HL-60 (cell line): ENCODE measurements at regions not wholly inside any gene's neighbourhood (a gene's known extent, or its start where the extent isn't known, plus 50 kb on each side); places are given as distances from the start of the nearest gene placed in this dataset.

Experiments
- POLR2AphosphoS5 ChIP-seq: IDR thresholded peaks from 2 replicates; pipeline ENCODE4 v1.6.1; 2012; ENCODE audit warnings: low read depth
- TF ChIP-seq, protein P1 (sequence below): IDR thresholded peaks from one replicate; pipeline ENCODE4 v1.5.1; 2011; ENCODE audit warnings: low read length, control low read depth, inconsistent platforms; ENCODE audit not compliant: insufficient read depth
- TF ChIP-seq, protein P2 (sequence below): IDR thresholded peaks from 2 replicates; pipeline ENCODE4 v1.6.1; 2012; ENCODE audit warnings: low read depth; ENCODE audit not compliant: insufficient replicate concordance

DNA sequence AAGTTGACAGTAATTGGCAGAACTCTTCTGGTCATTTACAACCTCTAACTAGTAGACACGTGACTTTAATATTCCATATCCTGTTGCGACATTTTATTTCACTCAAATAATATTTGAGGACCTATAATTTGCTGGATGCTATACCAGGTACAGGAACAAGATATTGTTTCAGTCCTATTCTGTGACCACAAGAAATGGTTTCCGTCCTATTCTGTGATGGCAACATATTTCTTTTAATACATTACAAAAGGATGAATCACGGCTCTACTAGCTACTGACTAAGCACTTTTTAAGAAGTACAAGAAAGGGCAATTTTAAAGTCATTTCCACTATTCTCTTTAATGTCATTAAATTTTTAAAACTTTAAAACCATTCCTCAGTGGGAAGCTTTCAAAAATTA lies 400.2 kb downstream of the CNTN3 start:
- TF ChIP-seq, protein P1, sequence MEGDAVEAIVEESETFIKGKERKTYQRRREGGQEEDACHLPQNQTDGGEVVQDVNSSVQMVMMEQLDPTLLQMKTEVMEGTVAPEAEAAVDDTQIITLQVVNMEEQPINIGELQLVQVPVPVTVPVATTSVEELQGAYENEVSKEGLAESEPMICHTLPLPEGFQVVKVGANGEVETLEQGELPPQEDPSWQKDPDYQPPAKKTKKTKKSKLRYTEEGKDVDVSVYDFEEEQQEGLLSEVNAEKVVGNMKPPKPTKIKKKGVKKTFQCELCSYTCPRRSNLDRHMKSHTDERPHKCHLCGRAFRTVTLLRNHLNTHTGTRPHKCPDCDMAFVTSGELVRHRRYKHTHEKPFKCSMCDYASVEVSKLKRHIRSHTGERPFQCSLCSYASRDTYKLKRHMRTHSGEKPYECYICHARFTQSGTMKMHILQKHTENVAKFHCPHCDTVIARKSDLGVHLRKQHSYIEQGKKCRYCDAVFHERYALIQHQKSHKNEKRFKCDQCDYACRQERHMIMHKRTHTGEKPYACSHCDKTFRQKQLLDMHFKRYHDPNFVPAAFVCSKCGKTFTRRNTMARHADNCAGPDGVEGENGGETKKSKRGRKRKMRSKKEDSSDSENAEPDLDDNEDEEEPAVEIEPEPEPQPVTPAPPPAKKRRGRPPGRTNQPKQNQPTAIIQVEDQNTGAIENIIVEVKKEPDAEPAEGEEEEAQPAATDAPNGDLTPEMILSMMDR = no peak
- TF ChIP-seq, protein P2, sequence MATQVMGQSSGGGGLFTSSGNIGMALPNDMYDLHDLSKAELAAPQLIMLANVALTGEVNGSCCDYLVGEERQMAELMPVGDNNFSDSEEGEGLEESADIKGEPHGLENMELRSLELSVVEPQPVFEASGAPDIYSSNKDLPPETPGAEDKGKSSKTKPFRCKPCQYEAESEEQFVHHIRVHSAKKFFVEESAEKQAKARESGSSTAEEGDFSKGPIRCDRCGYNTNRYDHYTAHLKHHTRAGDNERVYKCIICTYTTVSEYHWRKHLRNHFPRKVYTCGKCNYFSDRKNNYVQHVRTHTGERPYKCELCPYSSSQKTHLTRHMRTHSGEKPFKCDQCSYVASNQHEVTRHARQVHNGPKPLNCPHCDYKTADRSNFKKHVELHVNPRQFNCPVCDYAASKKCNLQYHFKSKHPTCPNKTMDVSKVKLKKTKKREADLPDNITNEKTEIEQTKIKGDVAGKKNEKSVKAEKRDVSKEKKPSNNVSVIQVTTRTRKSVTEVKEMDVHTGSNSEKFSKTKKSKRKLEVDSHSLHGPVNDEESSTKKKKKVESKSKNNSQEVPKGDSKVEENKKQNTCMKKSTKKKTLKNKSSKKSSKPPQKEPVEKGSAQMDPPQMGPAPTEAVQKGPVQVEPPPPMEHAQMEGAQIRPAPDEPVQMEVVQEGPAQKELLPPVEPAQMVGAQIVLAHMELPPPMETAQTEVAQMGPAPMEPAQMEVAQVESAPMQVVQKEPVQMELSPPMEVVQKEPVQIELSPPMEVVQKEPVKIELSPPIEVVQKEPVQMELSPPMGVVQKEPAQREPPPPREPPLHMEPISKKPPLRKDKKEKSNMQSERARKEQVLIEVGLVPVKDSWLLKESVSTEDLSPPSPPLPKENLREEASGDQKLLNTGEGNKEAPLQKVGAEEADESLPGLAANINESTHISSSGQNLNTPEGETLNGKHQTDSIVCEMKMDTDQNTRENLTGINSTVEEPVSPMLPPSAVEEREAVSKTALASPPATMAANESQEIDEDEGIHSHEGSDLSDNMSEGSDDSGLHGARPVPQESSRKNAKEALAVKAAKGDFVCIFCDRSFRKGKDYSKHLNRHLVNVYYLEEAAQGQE = no peak
- no peak for TF ChIP-seq POLR2AphosphoS5
